Putamen (tissue), 1 donor: ENCODE measurements at regions not wholly inside any gene's neighbourhood (a gene's known extent, or its start where the extent isn't known, plus 50 kb on each side); places are given as distances from the start of the nearest gene placed in this dataset.

Experiments used
- DNase-seq: peaks from one replicate; pipeline ENCODE4 v3.0.0-alpha.2; 2016; ENCODE audit warnings: low spot score

- DNase-seq: no peak
Observed at GRCh38 chrX:6694221-6694620, 159.3 kb upstream of the VCX3A start.

GRCh38 chrX:6693051-6693450, 158.1 kb upstream of the VCX3A start:
- no peak for DNase-seq

GRCh38 chrX:6685489-6685888, 150.6 kb upstream of the VCX3A start:
- no peak for DNase-seq

GRCh38 chrX:6683353-6683752, 148.4 kb upstream of the VCX3A start:
- no peak for DNase-seq

GRCh38 chrX:6681521-6682145, 146.7 kb upstream of the VCX3A start:
- DNase-seq: no peak

- no peak for DNase-seq
Observed at GRCh38 chrX:6679988-6680387, 145.1 kb upstream of the VCX3A start.

- no peak for DNase-seq
Observed at GRCh38 chrX:6679550-6679949, 144.6 kb upstream of the VCX3A start.

- DNase-seq: no peak
Observed at GRCh38 chrX:6678313-6678712, 143.4 kb upstream of the VCX3A start.

- DNase-seq: no peak
Observed at GRCh38 chrX:6674734-6675133, 139.8 kb upstream of the VCX3A start.

- no peak for DNase-seq
Observed at GRCh38 chrX:6667048-6667768, 132.3 kb upstream of the VCX3A start.

GRCh38 chrX:6666624-6667023, 131.7 kb upstream of the VCX3A start:
- no peak for DNase-seq

- DNase-seq: no peak
Observed at GRCh38 chrX:6661736-6662135, 126.8 kb upstream of the VCX3A start.

- no peak for DNase-seq
Observed at GRCh38 chrX:6660567-6661264, 125.8 kb upstream of the VCX3A start.

GRCh38 chrX:6645216-6645615, 110.3 kb upstream of the VCX3A start:
- DNase-seq: no peak

- no peak for DNase-seq
Observed at GRCh38 chrX:6644411-6644810, 109.5 kb upstream of the VCX3A start.

GRCh38 chrX:6640727-6641126, 105.8 kb upstream of the VCX3A start:
- no peak for DNase-seq

- no peak for DNase-seq
Observed at GRCh38 chrX:6614506-6614905, 79.6 kb upstream of the VCX3A start.

- no peak for DNase-seq
Observed at GRCh38 chrX:6599230-6599860, 64.4 kb upstream of the VCX3A start.
